GM21515 (cell line): ENCODE measurements at regions not wholly inside any gene's neighbourhood (a gene's known extent, or its start where the extent isn't known, plus 50 kb on each side); places are given as distances from the start of the nearest gene placed in this dataset.

Experiments
- ATAC-seq: cut with Tn5 transposase; IDR thresholded peaks from one replicate; pipeline ENCODE4 v1.9.1; 2021; ENCODE audit not compliant: unreplicated experiment

DNA sequence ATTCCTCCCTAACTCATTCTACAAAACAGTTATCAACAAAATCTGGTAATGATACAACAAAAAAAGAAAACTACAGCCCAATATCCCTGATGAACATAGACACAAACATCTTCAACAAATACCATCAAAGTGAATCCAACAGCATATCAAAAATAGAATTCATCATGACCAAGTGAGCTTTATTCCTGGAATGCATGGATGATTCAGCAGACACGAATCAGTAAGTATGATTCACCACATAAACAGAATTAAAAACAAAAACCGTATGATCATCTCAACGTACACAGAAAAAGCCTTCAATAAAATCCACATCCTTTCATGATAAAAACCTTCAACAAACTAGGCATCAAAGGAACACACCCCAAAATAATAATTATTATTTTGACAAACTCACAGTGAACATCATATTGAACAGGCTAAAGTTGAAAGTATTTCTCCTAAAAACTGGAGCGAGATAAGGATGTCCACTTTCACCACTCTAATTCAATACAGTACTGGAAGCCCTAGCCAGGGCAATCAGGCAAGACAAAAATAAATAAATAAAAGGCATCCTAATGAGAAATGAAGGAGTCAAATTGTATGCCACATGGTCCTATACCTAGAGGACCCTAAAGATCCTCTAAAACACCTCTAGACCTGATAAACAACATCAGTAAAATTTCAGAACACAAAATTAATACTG, 305.1 kb upstream of the RGMB start:
- ATAC-seq: no peak

DNA sequence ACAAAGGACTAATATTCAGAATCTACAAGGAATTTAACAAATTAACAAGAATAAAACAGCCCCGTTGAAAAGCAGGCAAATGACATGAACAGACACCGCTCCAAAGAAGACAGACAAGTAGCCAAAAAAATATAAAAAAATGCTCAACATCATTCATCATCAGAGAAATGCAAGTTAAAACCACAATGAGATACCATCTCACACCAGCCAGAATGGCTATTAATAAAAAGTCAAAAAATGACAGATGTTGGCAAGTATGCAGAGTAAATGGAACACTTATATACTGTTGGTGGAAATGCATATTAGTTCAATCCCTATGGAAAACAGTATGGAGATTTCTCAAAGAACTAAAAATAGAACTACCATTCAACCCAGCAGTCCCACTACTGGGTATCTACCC, 302.7 kb upstream of the RGMB start:
- no peak for ATAC-seq

DNA sequence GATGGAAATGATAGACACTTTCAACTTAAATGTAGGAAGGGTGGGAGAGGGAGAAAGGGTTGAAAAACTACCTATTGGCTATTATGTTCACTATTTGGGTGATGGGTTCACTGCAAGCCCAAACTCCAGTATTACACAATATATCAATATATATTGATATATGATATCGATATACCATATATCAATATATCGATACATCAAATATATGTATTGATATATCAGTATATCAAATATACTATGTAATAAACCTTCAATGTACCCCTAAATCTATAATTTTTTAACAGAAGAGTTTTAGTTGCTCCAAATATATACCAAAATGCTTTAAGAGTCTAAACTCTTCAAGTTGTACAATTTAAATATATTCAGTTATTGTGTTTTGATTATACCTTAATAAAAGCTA, 302.0 kb upstream of the RGMB start:
- ATAC-seq: no peak

DNA sequence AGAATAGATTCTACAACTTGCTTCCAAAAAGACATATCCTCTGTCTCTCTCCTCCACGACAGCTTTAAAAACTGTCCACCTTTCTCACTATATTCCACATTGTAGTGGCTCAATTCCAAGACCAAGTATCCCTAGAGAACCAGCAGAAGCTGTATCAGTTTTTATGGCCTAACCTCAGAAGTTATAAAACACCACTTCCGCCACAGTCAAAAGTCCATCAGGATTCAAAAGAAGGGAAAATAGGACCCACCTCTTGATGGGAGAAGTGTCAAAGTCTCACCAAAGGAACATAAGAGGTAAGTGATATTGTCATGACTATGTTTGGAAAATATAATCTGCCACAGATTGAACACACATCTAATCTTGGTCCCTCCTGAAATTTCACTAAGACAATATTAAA, 299.2 kb upstream of the RGMB start:
- no peak for ATAC-seq

DNA sequence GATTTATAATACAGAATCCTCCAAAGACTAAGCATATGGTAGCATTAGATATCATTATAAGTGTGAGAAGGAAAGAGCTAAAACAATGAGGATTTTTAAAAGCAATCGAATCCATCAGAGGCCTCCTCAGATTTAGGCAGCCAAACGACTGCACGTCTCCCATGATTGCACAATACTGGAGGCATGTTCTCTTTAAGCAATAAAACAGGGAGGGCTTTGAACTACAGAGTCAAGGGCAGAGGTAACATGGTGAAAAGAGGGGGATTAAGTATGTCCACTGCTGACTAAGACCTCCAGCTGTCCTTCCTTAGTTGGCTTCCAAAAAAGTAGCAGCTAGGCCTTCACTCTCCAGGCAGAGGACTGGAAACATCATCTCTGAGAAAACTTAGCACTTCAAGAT, 298.7 kb upstream of the RGMB start:
- no peak for ATAC-seq

DNA sequence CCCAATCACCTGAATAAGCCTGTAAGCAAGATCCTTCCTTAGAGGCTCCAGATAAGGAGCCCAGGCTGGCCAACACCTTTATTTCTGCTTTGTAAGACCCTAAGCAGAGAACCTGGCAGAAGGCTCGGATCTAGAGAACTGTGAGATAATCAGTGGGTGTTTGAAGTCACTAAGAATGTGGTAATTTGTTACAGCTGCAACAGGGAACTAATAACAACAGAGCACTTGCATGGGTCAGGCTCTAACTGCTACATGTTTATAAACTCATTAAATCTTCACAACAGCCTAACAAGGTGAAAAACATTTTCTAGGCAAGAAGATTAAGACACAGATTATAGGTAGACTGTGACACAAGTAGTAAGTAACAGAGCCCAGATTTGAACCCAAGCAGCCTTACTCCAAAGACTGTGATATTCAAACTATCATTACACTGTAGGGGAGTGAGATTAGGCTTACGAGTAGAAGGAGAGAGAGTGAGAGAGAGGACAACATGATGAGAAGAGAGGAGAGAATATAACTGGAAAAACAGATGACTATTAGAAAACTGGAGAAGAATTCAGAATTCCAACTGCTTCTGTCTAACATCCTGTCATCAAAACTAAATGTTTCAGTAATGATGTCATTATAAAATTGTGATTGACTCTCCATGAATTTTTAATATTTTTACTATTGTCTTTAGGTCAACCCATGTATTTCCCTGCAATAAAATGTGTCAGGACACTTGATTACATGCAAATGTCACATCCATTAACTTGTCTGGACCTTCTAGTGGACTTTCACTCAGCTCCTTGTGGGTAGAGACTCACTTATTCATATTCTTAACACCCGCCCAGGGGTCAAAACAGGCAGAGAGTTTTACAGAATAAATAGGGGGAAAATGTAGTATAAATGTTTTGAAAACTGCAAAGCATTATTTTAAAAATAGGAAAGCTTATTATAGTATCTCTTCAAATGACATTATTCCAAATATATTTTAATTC, 290.9 kb upstream of the RGMB start:
- no peak for ATAC-seq

DNA sequence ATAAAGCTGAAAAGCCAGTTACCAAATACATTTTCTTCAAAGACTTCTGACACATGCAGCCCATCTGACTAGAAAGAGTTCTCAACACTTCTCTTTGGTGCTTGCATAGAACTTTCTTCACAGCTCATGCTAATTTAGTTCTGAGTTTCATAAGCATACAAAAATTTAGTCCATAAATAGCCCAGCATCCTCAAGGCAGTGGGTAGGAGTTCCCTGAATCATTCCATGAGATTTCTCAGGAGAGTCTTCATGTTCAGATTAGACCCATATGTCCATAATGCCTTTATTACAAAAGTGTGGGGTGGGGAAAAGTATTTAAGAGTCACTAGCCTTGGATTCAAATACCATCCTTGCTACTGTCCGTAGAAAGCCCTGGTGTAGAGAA, 290.2 kb upstream of the RGMB start:
- no peak for ATAC-seq

DNA sequence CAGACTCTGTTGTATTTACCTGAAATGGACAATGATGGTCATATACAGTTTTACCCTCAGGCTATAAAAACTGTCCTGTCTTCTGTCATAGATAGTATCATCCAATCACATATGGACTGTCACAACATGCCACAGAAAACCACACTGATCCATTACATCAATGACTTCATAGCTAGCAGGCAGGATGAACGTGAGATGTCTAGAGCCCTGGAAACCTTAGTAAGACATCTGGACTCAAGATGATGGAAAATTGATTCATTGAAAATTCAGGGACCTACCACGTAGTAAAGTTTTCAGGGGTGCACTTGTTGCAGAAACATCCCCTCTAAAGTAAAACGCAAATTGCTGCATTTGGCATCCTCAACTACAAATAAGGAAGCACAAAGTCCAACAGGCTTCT, 284.4 kb upstream of the RGMB start:
- no peak for ATAC-seq

DNA sequence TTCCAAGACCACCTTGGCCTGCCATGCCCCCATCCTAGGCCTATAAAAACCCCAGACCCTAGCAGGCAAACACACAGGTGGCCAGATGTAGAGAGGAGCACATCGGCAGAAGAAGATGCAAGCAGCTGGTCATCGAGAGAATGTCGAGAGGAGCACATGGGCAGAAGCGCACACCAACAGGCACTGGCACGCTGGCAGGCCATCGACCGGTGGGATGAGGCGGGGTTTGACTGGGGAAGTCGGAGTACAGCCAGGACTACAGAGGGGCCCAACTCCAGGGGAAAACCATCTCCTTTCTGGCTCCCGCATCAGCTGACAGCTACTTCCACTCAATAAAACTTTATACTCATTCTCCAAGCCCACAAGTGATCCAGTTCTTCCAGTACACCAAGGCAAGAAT, 283.1 kb upstream of the RGMB start:
- ATAC-seq: no peak

DNA sequence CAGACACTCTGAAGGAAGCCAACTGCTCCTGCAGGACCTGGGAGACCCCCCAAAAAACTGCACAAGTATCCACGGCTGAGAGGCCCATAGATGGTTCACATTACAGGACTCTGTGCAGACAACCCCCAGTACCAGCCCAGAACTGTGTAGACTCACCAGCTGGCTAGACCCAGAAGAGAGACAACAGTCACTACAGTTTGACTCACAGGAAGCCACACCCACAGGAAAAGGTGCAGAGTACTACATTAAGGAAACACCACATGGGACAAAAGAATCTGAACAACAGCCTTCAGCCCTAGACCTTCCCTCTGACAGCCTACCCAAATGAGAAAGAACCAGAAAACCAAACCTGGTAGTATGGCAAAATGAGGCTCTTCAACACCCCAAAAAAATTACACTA, 281.2 kb upstream of the RGMB start:
- no peak for ATAC-seq

DNA sequence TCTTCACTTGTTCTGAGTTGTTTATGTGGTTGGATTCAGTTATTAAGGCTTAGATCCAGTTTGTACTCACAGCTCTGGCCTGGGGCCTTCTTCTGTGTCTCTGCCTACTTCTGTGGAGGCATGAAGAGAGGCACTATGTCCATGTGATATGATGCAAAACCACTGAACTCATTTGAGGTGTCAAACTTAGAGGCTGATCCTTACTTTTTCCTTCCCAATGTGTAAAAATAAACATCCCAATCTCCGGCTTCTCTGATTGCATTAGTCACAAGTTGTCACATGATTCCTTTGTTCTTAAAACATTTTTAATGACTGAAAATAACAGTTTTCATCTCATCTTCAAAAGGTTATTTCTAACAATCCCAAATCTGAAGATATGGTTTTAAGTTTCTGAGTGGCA, 276.0 kb upstream of the RGMB start:
- no peak for ATAC-seq

DNA sequence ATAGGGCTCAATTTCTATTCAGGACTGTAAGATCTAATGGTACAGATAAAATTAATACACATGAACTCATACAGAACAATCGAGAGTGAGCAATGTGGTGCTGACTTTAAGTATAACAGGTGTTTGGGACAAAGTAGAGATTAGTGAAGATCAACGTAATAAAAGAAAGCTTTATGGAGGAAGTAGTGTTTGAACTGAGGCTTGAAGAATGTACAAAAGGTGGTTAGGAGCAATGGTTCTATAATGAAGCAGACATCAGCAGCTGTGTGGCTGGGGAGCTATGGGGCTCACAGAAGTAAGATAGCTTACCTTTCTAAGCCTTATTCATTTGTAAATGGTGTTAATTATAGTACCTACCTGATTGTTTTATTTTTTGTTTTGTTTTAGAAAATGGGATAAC, 275.4 kb upstream of the RGMB start:
- ATAC-seq: no peak

DNA sequence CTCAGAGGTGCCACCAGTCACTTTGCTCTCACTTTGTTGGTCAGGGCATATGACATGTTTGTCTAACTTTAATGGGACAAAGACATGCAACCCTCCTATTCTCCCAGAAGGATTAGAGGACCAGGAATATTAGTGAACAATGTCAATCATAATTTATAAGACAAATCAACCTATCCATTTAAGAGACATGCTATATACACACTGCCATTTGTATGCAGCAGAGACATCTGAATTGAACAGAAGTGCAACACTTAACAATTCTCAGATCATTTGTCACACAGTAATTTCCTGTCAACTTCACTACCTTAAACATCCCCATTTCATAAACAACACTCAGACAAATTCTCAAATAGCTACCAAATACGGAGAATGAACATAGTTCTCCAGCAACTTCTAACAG, 273.6 kb upstream of the RGMB start:
- no peak for ATAC-seq

DNA sequence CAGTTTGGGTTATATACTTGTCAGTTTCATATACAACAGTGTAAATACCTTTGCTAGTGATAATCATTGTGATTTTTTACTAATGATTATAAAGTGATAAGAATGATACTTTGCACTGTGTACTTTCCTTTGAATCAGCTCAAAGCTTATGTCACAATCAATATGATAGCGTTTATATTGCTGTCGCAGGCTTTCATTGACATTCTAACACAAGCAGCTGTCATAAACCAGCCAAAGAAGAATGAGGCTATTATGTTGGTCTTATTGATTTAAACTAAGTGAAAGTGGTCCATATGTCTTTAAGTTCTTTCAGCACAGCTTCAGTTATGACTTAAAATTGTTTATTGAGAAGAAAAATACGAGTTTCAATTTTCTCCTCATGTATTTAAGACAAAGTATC, 272.7 kb upstream of the RGMB start:
- no peak for ATAC-seq

DNA sequence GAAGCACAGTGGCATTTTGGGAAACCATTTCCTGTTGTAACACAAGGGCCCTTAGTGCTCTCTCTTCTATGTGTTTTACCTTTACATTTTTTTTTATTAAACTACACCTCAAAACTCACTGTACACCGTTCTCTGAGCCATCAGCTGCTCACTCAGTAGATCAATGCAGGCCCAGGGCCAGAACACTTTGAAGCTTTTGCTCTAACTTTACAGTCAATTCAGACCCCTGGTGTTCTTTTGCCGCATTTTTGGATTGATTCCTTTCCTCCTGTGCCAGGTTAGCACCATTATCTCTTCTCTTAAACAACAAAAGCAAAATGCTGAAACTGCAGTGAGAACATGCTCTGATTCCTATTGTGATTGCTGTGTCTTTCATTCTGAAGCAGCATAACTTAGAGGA, 269.8 kb upstream of the RGMB start:
- ATAC-seq: no peak

DNA sequence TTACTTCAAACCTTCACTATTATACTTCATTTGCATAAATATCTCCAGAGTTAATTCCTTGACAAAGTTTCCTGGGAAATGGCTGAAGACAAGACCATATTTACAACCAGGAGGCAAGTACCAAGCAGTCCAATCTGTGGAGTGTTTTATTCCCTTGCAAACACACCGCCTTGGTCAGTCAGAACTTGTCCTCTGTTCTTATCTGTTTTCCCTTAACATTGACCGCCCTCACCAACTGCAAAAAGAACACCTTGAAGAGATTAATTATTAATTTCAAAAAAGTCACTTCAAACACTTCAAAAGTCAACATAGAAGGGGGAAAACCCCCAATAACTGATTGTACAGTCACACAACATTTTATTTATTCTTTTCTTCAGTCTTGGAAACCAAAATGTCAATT, 269.0 kb upstream of the RGMB start:
- ATAC-seq: no peak

DNA sequence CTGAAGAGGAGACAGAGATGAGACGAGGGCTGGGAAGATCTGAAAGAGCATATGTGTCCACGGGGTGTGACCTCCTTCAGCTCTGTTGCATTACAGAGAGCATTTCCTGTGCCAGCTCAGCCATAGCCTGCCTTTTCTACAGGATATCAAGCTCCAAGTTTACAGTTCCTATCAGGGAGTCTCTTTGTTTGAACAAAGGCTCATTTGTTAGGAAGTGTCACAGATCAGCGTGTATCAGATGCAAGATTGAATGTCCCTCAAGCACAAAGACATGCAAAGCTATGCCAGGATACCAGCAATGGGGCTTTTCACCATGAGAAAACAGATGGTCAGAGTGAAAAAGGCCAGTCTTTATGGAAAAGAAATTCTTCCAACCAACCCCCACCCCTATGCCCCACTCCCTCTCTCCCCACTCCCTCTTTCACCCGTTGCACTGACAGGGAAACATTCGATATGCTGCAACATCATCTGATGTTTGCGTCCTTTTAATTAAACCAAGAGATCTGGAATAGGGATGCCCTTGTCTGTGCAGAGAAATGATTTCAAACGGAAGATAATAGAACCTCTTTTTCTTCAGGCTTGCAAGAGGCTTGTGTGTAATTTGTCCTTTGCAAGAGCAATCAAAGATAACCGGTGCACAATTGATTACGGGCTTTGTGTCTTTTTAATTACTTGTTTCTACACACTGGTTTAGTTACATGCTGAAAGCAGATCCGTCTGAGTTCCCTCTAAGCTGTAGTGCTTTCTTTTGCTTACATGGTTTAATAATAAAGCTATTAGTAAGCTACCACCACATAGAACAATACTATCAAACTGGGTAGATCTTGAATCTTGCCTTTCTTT, 263.1 kb upstream of the RGMB start:
- ATAC-seq: no peak

DNA sequence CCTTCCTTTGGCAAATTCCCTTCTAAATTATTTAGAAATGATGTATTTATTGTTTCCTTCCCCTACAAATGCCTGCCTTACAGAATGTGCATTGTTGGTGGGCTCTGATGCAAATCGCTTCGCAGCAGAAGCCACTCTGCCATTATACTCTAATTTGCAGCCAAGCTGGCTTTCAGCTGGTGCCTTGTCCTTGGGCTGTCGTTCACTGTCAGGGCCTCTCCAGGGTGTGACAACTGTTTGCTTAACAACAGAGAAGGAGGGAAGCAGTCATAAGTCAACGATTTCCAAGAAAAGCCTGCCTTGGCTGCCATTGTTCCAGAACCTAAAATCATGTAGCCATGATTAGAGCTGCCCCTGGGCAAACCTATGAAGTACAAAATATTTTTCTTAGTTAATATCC, 260.1 kb upstream of the RGMB start:
- ATAC-seq: no peak

DNA sequence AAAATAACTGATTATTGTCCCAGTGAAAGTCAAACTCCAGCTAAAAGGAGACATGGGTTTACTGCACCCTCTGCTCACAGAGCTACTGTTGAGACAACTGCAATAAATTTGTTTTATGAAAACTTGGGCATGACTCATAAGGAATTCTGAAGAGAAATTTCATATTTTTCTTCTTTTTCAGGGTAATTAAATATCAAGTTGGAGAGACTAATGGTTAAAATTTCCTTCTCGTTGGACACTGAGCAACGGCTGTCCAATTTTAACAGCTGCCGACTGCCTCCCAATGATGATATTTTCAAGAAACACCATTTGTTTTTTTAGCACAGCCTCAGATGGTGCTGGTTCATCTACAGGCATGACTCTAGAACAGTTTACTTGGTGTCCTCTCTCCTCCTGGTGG, 259.2 kb upstream of the RGMB start:
- ATAC-seq: no peak

DNA sequence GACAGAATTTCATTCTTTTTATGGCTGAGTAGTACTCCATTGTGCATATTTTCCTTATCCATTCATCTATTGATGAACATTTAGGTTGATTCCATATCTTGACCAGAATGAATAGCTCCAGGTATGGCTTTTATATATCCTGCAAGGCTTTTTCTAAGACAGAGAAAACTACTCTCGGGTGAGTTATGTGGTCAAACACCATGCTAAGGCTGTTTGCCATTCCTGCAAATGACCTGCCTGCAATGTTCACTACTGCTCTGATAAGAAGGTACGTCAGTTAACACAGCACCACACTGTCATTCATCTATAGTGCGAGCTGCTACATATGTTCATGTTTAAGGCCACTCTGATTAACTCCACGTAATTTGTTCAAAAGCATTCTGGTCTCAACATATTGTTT, 256.8 kb upstream of the RGMB start:
- no peak for ATAC-seq

DNA sequence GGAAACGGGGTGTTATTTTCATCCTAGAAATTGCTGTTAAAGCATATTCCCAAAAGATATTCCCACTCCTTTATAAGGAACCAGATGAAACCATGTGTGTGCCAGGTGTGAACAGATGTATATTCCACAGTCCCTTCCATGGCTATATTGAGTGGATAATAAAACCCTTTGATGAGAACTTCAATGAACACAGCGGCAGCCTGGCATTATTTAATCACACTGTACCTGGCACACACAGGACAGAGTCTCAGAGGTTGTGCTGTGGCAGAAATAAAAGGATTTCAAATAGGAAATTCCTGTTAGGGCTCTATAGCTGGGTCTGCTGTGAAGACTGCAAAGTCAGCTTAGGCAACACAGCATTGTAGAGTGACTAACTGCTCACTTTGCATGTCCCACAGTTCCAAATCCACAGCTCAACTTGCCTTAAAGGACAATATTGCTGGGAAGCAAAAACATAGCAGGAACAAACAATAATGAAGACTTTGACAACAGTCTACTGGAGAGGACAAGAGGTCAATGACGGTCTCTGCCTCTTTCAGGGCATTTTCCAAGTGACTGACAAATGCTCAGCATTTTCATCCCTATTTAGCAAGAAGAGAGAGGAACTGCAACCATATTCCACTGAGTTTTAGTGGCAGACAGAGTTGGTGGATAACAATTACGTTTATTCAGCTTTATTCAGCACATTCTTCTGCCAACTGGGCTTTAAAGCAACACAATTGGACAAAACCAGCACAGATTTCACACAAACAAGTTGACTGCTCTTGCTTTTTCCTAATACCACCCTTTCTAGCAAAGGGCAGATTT, 255.7 kb upstream of the RGMB start:
- ATAC-seq: no peak
